Large intestine (tissue), 3 donors: ENCODE measurements at regions not wholly inside any gene's neighbourhood (a gene's known extent, or its start where the extent isn't known, plus 50 kb on each side); places are given as distances from the start of the nearest gene placed in this dataset.

Experiments used
- DNase-seq, 2 donors: peaks; one replicate each; pipeline versions ENCODE4 v3.0.0 to v3.0.0-alpha.2; 2013
- H3K27ac ChIP-seq: one replicate; pipeline ENCODE4 v1.5.1; 2013; ENCODE audit warnings: low read length
- H3K27me3 ChIP-seq: 2 replicates; pipeline ENCODE4 v1.6.1; 2013; ENCODE audit warnings: low read length; ENCODE audit not compliant: control insufficient read depth, insufficient read depth
- H3K36me3 ChIP-seq: 2 replicates; pipeline ENCODE4 v1.6.1; 2013; ENCODE audit warnings: low read length; ENCODE audit not compliant: control insufficient read depth, insufficient read depth
- H3K4me1 ChIP-seq: one replicate; pipeline ENCODE4 v1.6.1; 2013; ENCODE audit warnings: low read length; ENCODE audit not compliant: control insufficient read depth, insufficient read depth
- H3K4me3 ChIP-seq: one replicate; pipeline ENCODE4 v1.5.1; 2013; ENCODE audit warnings: low read length
- H3K9me3 ChIP-seq: one replicate; pipeline ENCODE4 v1.6.1; 2013; ENCODE audit warnings: mild to moderate bottlenecking, low read depth, low read length, moderate library complexity; ENCODE audit not compliant: control insufficient read depth
- WGBS: methylation state at CpG from one replicate; pipeline ENCODE4 v1.1.5; 2013; ENCODE audit warnings: low lambda C conversion rate; ENCODE audit not compliant: insufficient coverage; 5-methylcytosine and 5-hydroxymethylcytosine counted together

GRCh38 chr7:131265227-131265626 is 62.4 kb upstream of the MKLN1 start:
- H3K4me3 ChIP-seq: no peak overlapping the region

GRCh38 chr7:131267631-131268030 is 60.0 kb upstream of the MKLN1 start:
- Histone ChIP-seq H3K9me3 (no peaks in the 10 kb centered on the region), H3K27ac (no peak overlapping the region), H3K4me1 (no peaks in the 10 kb centered on the region), H3K27me3 (peaks cover 2% of the 10 kb centered on the region), H3K4me3 (no peak overlapping the region), H3K36me3 (no peaks in the 10 kb centered on the region)
- no peak for DNase-seq
- 100% methylated on average over 1 of the region's 1 CpG for WGBS

More at GRCh38 chr7:131265227-131265626, 62.4 kb upstream of the MKLN1 start:
- Histone ChIP-seq H3K9me3 (no peaks in the 10 kb centered on the region), H3K27me3 (peaks cover 2% of the 10 kb centered on the region), H3K4me1 (no peaks in the 10 kb centered on the region), H3K27ac (no peak overlapping the region), H3K36me3 (no peaks in the 10 kb centered on the region)
- WGBS: 86% methylated on average over 2 of the region's 4 CpGs
- DNase-seq: no peak

DNA sequence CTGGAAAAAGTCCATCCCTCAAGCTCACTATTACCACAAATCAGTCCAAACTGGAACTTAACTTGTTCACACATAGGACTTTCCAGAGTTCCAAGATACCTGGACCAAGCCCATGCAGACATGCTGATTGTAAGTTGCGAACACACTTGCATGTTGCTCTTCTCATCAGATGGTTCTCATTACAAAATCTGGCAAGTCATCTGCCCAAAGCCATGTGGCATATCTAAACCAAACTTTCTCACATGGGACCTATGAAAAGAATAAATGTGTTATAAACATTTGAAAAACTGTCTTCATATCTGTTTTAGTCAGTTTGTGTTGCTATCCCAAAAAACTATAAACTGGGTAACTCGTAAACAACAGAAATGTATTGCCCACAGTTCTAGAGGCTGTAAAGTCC is 58.8 kb upstream of the MKLN1 start:
- no peak overlapping the region for H3K27ac ChIP-seq
- no peaks in the 10 kb centered on the region for H3K36me3 ChIP-seq
- no peaks in the 10 kb centered on the region for H3K4me1 ChIP-seq
- no peaks in the 10 kb centered on the region for H3K9me3 ChIP-seq
- H3K27me3 ChIP-seq: peaks cover 2% of the 10 kb centered on the region
- WGBS: 80% methylated on average over 1 of the region's 2 CpGs
- DNase-seq: no peak
- no peak overlapping the region for H3K4me3 ChIP-seq

DNA sequence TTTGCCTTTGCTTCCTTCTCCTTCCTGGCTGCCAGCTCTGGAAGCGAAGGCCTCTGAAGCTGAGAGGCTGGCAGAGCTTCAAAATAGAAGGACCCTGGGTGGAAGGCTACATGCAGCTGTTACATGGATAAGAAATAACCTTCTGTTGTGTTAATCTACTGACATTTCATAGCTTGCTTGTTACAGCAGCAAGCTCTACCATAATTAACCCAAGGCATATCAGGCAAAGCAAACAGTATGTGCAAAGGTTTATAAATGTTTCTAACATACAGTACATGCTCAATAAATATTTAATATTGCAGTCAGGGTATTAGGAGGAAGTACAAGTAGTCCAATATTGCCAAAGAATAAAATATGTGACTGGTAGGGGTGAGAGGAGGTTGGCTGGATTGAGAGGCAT is 55.6 kb upstream of the MKLN1 start:
- DNase-seq: no peak
- no CpG with 5 or more reads among the region's 1 CpG for WGBS
- no peaks in the 10 kb centered on the region for H3K9me3 ChIP-seq
- H3K4me3 ChIP-seq: no peak overlapping the region
- no peaks in the 10 kb centered on the region for H3K4me1 ChIP-seq
- H3K36me3 ChIP-seq: no peaks in the 10 kb centered on the region
- peaks cover 2% of the 10 kb centered on the region for H3K27me3 ChIP-seq
- H3K27ac ChIP-seq: no peak overlapping the region

DNA sequence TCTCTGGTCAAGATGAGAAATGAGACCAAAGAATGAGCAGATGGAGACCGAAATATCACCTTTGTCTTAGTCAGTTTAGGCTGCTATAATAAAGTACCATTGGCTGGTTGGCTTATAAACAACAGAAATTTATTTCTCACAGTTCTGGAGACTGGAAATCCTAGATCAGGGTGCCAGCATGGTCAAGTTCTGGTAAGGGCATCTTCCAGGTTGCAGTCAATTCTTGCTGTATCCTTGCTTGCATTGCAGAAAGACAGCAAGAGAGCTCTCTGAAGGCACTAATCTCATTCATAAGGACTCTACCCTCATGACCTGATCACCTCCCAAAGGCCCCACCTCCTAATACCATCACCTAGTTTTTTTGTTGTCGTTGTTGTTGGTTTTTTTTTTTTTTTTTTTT is 52.7 kb upstream of the MKLN1 start:
- 100% methylated on average over 1 of the region's 2 CpGs for WGBS

GRCh38 chr7:131276190-131276589 is 51.5 kb upstream of the MKLN1 start:
- 100% methylated on average over 2 of the region's 5 CpGs for WGBS
- Histone ChIP-seq H3K27me3 (no peaks in the 10 kb centered on the region), H3K4me3 (no peak overlapping the region), H3K9me3 (no peaks in the 10 kb centered on the region), H3K27ac (no peak overlapping the region), H3K36me3 (no peaks in the 10 kb centered on the region), H3K4me1 (no peaks in the 10 kb centered on the region)
- DNase-seq: no peak

More for the DNA sequence above, 52.7 kb upstream of the MKLN1 start:
- no peaks in the 10 kb centered on the region for H3K27me3 ChIP-seq
- no peak for DNase-seq
- H3K36me3 ChIP-seq: no peaks in the 10 kb centered on the region
- no peaks in the 10 kb centered on the region for H3K9me3 ChIP-seq
- H3K4me3 ChIP-seq: no peak overlapping the region
- no peak overlapping the region for H3K27ac ChIP-seq
- no peaks in the 10 kb centered on the region for H3K4me1 ChIP-seq

- Histone ChIP-seq H3K27me3 (no peaks in the 10 kb centered on the region), H3K4me3 (no peak overlapping the region), H3K9me3 (no peaks in the 10 kb centered on the region), H3K27ac (no peak overlapping the region), H3K4me1 (no peaks in the 10 kb centered on the region), H3K36me3 (no peaks in the 10 kb centered on the region)
- DNase-seq: no peak
- no CpG with 5 or more reads among the region's 2 CpGs for WGBS
These were observed 50.9 kb upstream of the MKLN1 start for GRCh38 chr7:131276748-131277147.
